Mesendoderm (in vitro differentiated cells): ENCODE measurements at regions not wholly inside any gene's neighbourhood (a gene's known extent, or its start where the extent isn't known, plus 50 kb on each side); places are given as distances from the start of the nearest gene placed in this dataset.

Experiments
- DNase-seq: peaks from one replicate; pipeline ENCODE4 v3.0.0; 2013
- H2AK5ac ChIP-seq: 2 replicates; pipeline ENCODE4 v1.6.1; 2013; ENCODE audit warnings: low read length, inconsistent platforms
- H2BK120ac ChIP-seq: 2 replicates; pipeline ENCODE4 v1.6.1; 2013; ENCODE audit warnings: low read depth, mild to moderate bottlenecking, low read length, moderate library complexity, mixed read lengths
- H2BK15ac ChIP-seq: replicated peaks from 2 replicates; pipeline ENCODE4 v1.6.1; 2013; ENCODE audit warnings: low read depth, mild to moderate bottlenecking, moderate library complexity
- H2BK5ac ChIP-seq: 2 replicates; pipeline ENCODE4 v1.6.1; 2013; ENCODE audit warnings: low read length, inconsistent platforms
- H3K18ac ChIP-seq: 2 replicates; pipeline ENCODE4 v1.6.1; 2013; ENCODE audit warnings: mild to moderate bottlenecking, low read length, mixed read lengths
- H3K23ac ChIP-seq: one replicate; pipeline ENCODE4 v1.6.1; 2013; ENCODE audit warnings: low read length
- H3K27ac ChIP-seq: 2 replicates; pipeline ENCODE4 v1.5.1; 2013; ENCODE audit warnings: low read depth, mild to moderate bottlenecking, inconsistent platforms, low read length, moderate library complexity
- H3K27me3 ChIP-seq: 2 replicates; pipeline ENCODE4 v1.6.1; 2013; ENCODE audit warnings: low read length, control low read depth, mild to moderate bottlenecking, inconsistent platforms; ENCODE audit not compliant: insufficient read depth, poor library complexity
- H3K36me3 ChIP-seq: 2 replicates; pipeline ENCODE4 v1.6.1; 2013; ENCODE audit warnings: low read length, inconsistent platforms; ENCODE audit not compliant: control insufficient read depth, insufficient read depth
- H3K4ac ChIP-seq: one replicate; pipeline ENCODE4 v1.6.1; 2013; ENCODE audit warnings: low read depth, mild to moderate bottlenecking, low read length, moderate library complexity
- H3K4me1 ChIP-seq: 2 replicates; pipeline ENCODE4 v1.6.1; 2013; ENCODE audit warnings: low read depth, low read length, inconsistent platforms; ENCODE audit not compliant: control insufficient read depth
- H3K4me2 ChIP-seq: 2 replicates; pipeline ENCODE4 v1.6.1; 2013; ENCODE audit warnings: low read length
- H3K4me3 ChIP-seq: 2 replicates; pipeline ENCODE4 v1.5.1; 2013; ENCODE audit warnings: mild to moderate bottlenecking, low read length
- H3K56ac ChIP-seq: one replicate; pipeline ENCODE4 v1.6.1; 2013; ENCODE audit warnings: low read length
- H3K79me1 ChIP-seq: 2 replicates; pipeline ENCODE4 v1.6.1; 2013; ENCODE audit warnings: low read length, inconsistent platforms
- H3K79me2 ChIP-seq: 2 replicates; pipeline ENCODE4 v1.6.1; 2013; ENCODE audit warnings: mild to moderate bottlenecking, low read length; ENCODE audit not compliant: control insufficient read depth, insufficient read depth
- H3K9ac ChIP-seq: 2 replicates; pipeline ENCODE4 v1.6.1; 2013; ENCODE audit warnings: low read length, inconsistent platforms
- H4K5ac ChIP-seq: one replicate; pipeline ENCODE4 v1.6.1; 2013; ENCODE audit warnings: low read length
- H4K8ac ChIP-seq: one replicate; pipeline ENCODE4 v1.6.1; 2013; ENCODE audit warnings: low read depth, mild to moderate bottlenecking, control low read depth, low read length, moderate library complexity
- WGBS: extraction: QIAGEN DNeasy Blood & Tissue Kit; methylation state at CpG from one replicate; pipeline ENCODE4 v1.1.7; 2013; ENCODE audit warnings: low lambda C conversion rate, missing lambda C conversion rate; ENCODE audit not compliant: insufficient coverage; ENCODE audit errors: extremely low coverage; 5-methylcytosine and 5-hydroxymethylcytosine counted together

GRCh38 chr3:24751020-24751419, 256.4 kb upstream of the THRB start:
- Histone ChIP-seq H2BK120ac (no peak overlapping the region), H4K8ac (no peak overlapping the region), H3K27me3 (no peaks in the 10 kb centered on the region), H3K23ac (no peak overlapping the region), H2BK5ac (no peak overlapping the region), H3K4me3 (no peak overlapping the region), H3K79me2 (no peaks in the 10 kb centered on the region), H3K9ac (no peak overlapping the region), H3K4me2 (no peak overlapping the region), H2BK15ac (no peak overlapping the region), H3K4ac (no peak overlapping the region), H3K56ac (no peak overlapping the region), H3K79me1 (no peaks in the 10 kb centered on the region), H3K4me1 (no peaks in the 10 kb centered on the region), H3K36me3 (no peaks in the 10 kb centered on the region), H4K5ac (no peak overlapping the region), H2AK5ac (no peak overlapping the region), H3K18ac (no peak overlapping the region), H3K27ac (no peak overlapping the region)
- DNase-seq, result no peak
- WGBS, result no CpG with 5 or more reads among the region's 1 CpG

- Histone ChIP-seq H4K5ac (no peak overlapping the region), H3K4me3 (no peak overlapping the region), H2AK5ac (no peak overlapping the region), H3K4me1 (no peaks in the 10 kb centered on the region), H3K18ac (no peak overlapping the region), H4K8ac (no peak overlapping the region), H3K4ac (no peak overlapping the region), H3K4me2 (no peak overlapping the region), H3K36me3 (no peaks in the 10 kb centered on the region), H2BK120ac (no peak overlapping the region), H2BK15ac (no peak overlapping the region), H3K79me2 (no peaks in the 10 kb centered on the region), H3K23ac (no peak overlapping the region), H3K27ac (no peak overlapping the region), H3K79me1 (no peaks in the 10 kb centered on the region), H2BK5ac (no peak overlapping the region), H3K9ac (no peak overlapping the region), H3K27me3 (no peaks in the 10 kb centered on the region), H3K56ac (no peak overlapping the region)
- no CpG with 5 or more reads among the region's 4 CpGs for WGBS
- peak; percentile 11 for DNase-seq
These were observed 261.6 kb upstream of the THRB start for GRCh38 chr3:24756101-24756888.

GRCh38 chr3:24763393-24763792, 268.7 kb upstream of the THRB start:
- Histone ChIP-seq H3K27ac (no peak overlapping the region), H2BK120ac (no peak overlapping the region), H2AK5ac (no peak overlapping the region), H3K4me3 (no peak overlapping the region), H2BK5ac (no peak overlapping the region), H3K56ac (no peak overlapping the region), H3K4ac (no peak overlapping the region), H3K23ac (no peak overlapping the region), H3K4me1 (no peaks in the 10 kb centered on the region), H3K18ac (no peak overlapping the region), H2BK15ac (no peak overlapping the region), H3K9ac (no peak overlapping the region), H4K5ac (no peak overlapping the region), H3K79me2 (no peaks in the 10 kb centered on the region), H4K8ac (no peak overlapping the region), H3K36me3 (no peaks in the 10 kb centered on the region), H3K27me3 (no peaks in the 10 kb centered on the region), H3K4me2 (no peak overlapping the region), H3K79me1 (no peaks in the 10 kb centered on the region)
- no CpG with 5 or more reads among the region's 11 CpGs for WGBS
- DNase-seq, result no peak

GRCh38 chr3:24764236-24764915, 269.7 kb upstream of the THRB start:
- H3K27me3 ChIP-seq, result no peaks in the 10 kb centered on the region
- no peak overlapping the region for H4K5ac ChIP-seq
- no CpG with 5 or more reads among the region's 3 CpGs for WGBS
- no peaks in the 10 kb centered on the region for H3K79me2 ChIP-seq
- no peak overlapping the region for H3K18ac ChIP-seq
- H3K23ac ChIP-seq, result no peak overlapping the region
- no peak overlapping the region for H2BK15ac ChIP-seq
- no peak overlapping the region for H4K8ac ChIP-seq
- no peaks in the 10 kb centered on the region for H3K4me1 ChIP-seq
- no peaks in the 10 kb centered on the region for H3K36me3 ChIP-seq
- H3K4me3 ChIP-seq, result no peak overlapping the region
- H2BK120ac ChIP-seq, result no peak overlapping the region
- H2AK5ac ChIP-seq, result no peak overlapping the region
- H3K56ac ChIP-seq, result no peak overlapping the region
- H3K79me1 ChIP-seq, result no peaks in the 10 kb centered on the region
- no peak overlapping the region for H3K4me2 ChIP-seq
- no peak overlapping the region for H2BK5ac ChIP-seq
- DNase-seq, result no peak
- H3K4ac ChIP-seq, result no peak overlapping the region
- no peak overlapping the region for H3K27ac ChIP-seq
- H3K9ac ChIP-seq, result no peak overlapping the region

- no peak overlapping the region for H3K9ac ChIP-seq
- H3K18ac ChIP-seq, result no peak overlapping the region
- no peak overlapping the region for H3K4me2 ChIP-seq
- no peak overlapping the region for H2BK5ac ChIP-seq
- H3K56ac ChIP-seq, result no peak overlapping the region
- H3K27ac ChIP-seq, result no peak overlapping the region
- DNase-seq, result no peak
- H3K23ac ChIP-seq, result no peak overlapping the region
- no peaks in the 10 kb centered on the region for H3K79me1 ChIP-seq
- no peak overlapping the region for H3K4ac ChIP-seq
- H2BK15ac ChIP-seq, result no peak overlapping the region
- no peak overlapping the region for H4K5ac ChIP-seq
- no peaks in the 10 kb centered on the region for H3K36me3 ChIP-seq
- H3K4me1 ChIP-seq, result no peaks in the 10 kb centered on the region
- no peaks in the 10 kb centered on the region for H3K27me3 ChIP-seq
- no peak overlapping the region for H2AK5ac ChIP-seq
- H4K8ac ChIP-seq, result no peak overlapping the region
- no peak overlapping the region for H2BK120ac ChIP-seq
- no peaks in the 10 kb centered on the region for H3K79me2 ChIP-seq
- H3K4me3 ChIP-seq, result no peak overlapping the region
These were observed 270.7 kb upstream of the THRB start for GRCh38 chr3:24765399-24765798.

- no peaks in the 10 kb centered on the region for H3K79me1 ChIP-seq
- no peak overlapping the region for H3K27ac ChIP-seq
- no peak overlapping the region for H2BK15ac ChIP-seq
- no peak for DNase-seq
- no peak overlapping the region for H2BK5ac ChIP-seq
- no peak overlapping the region for H3K4me3 ChIP-seq
- no peak overlapping the region for H3K9ac ChIP-seq
- H2BK120ac ChIP-seq, result no peak overlapping the region
- H3K4me2 ChIP-seq, result no peak overlapping the region
- no peak overlapping the region for H4K8ac ChIP-seq
- H3K4ac ChIP-seq, result no peak overlapping the region
- no peaks in the 10 kb centered on the region for H3K36me3 ChIP-seq
- no peaks in the 10 kb centered on the region for H3K27me3 ChIP-seq
- H3K23ac ChIP-seq, result no peak overlapping the region
- no peak overlapping the region for H3K56ac ChIP-seq
- H3K4me1 ChIP-seq, result no peaks in the 10 kb centered on the region
- H3K79me2 ChIP-seq, result no peaks in the 10 kb centered on the region
- H2AK5ac ChIP-seq, result no peak overlapping the region
- no peak overlapping the region for H3K18ac ChIP-seq
- no peak overlapping the region for H4K5ac ChIP-seq
These were observed 275.3 kb upstream of the THRB start for GRCh38 chr3:24769918-24770317.
